C4-2B (cell line): ENCODE measurements at regions not wholly inside any gene's neighbourhood (a gene's known extent, or its start where the extent isn't known, plus 50 kb on each side); places are given as distances from the start of the nearest gene placed in this dataset.

Experiments
- H3K27ac ChIP-seq: fragments of 450-650 bp; 2 replicates; pipeline ENCODE4 v1.5.1; 2017
- ZFX ChIP-seq: fragments of 450-650 bp; IDR thresholded peaks from 2 replicates; pipeline ENCODE4 v1.6.1; 2017
- TF ChIP-seq, protein P1 (sequence below): fragments of 450-650 bp; conservative IDR thresholded peaks from 2 replicates; pipeline ENCODE4 v1.5.1; 2017; ENCODE audit warnings: mild to moderate bottlenecking

DNA sequence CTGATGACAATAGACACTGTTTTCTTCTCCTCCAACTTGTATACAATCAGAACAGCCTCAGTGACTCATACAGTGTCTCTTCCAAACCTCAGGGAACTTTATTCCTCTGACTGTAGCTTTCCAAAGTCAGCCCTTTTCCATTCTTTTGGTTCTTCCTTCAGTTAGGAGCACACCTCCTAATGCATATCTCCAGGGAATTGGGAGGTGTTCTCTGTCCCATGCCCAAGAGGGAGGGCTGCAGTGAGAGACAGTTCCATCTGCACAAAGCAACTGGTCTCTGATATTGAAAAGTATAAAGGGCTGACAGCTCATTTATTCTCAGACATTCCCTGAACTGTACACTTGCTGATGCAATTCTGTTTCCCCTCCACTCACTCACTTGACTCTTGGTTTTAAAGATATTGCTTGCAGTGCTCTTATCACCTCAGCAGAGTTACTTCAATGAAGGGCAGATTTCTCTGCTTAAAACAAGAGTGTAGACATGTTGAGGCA, 337.8 kb upstream of the TBC1D5 start:
- TF ChIP-seq, protein P1, sequence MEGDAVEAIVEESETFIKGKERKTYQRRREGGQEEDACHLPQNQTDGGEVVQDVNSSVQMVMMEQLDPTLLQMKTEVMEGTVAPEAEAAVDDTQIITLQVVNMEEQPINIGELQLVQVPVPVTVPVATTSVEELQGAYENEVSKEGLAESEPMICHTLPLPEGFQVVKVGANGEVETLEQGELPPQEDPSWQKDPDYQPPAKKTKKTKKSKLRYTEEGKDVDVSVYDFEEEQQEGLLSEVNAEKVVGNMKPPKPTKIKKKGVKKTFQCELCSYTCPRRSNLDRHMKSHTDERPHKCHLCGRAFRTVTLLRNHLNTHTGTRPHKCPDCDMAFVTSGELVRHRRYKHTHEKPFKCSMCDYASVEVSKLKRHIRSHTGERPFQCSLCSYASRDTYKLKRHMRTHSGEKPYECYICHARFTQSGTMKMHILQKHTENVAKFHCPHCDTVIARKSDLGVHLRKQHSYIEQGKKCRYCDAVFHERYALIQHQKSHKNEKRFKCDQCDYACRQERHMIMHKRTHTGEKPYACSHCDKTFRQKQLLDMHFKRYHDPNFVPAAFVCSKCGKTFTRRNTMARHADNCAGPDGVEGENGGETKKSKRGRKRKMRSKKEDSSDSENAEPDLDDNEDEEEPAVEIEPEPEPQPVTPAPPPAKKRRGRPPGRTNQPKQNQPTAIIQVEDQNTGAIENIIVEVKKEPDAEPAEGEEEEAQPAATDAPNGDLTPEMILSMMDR, result no peak
- TF ChIP-seq ZFX, result no peak
- no peak overlapping the region for H3K27ac ChIP-seq

DNA sequence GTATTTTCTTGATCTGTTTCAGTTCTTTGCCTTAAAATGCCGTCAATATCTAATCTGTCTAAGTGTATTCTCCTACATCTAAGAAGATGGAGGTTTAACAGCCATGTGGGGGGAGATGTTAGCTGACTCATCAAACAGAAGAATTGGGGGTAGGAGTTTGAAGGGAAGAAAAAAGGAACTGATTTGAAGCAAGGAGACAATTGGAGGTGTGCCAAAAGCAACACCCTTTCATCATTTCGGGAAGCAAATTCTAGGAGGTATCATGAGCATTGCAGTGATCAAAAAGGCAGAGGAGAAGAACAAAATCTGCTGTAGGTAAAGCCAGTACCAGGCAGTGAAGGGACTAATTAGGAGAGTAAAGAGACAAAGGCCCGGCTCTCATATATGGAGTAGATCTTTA, 337.3 kb upstream of the TBC1D5 start:
- H3K27ac ChIP-seq, result no peak overlapping the region
- TF ChIP-seq ZFX, result no peak
- TF ChIP-seq, protein P1, result no peak

GRCh38 chr3:18079062-18079461, 336.6 kb upstream of the TBC1D5 start:
- TF ChIP-seq, protein P1, result no peak
- no peak for TF ChIP-seq ZFX
- no peak overlapping the region for H3K27ac ChIP-seq

GRCh38 chr3:18077128-18077840, 334.9 kb upstream of the TBC1D5 start:
- H3K27ac ChIP-seq, result no peak overlapping the region
- TF ChIP-seq, protein P1, result no peak
- no peak for TF ChIP-seq ZFX

- TF ChIP-seq, protein P1, result no peak
- no peak for TF ChIP-seq ZFX
- H3K27ac ChIP-seq, result no peak overlapping the region
Observed at GRCh38 chr3:18076301-18076700, 333.9 kb upstream of the TBC1D5 start.

DNA sequence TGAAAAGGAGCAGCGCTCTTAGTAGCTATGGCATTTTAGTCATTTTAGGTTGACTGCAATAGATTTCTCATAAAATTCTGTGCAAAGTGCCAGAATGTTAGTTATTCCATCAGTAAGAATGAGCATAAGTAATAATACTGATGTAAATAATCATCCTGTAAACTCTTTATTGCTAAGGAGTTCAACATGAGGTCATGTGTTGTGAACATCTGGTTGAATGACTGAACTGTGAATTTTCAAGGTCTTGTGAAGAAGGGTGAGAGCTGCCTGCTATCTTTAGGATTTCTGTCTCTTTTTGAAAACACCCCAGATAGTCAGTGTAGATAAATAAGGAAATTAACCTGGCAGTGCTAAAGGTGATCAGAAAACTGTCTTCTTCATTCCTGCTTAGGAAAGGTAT, 333.4 kb upstream of the TBC1D5 start:
- no peak overlapping the region for H3K27ac ChIP-seq
- TF ChIP-seq, protein P1, result no peak
- no peak for TF ChIP-seq ZFX

DNA sequence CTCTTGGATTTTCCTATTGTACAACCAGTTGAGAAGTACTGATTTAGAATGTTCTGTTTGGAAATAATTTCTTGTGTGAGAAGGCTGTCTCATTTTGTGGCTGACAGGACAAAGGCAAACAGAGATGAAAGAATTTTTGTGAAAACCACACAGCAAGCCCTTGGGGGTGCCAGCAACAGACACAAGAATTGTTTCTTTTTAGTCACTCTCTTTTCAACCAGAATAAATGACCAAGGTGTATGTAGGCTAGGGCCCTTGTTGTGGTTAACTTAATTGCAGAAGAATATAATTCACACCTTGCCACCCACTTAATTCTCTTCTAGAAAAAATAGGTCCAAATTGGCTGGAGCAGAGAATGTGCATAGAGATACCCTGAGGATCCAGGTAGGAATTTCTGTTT, 329.4 kb upstream of the TBC1D5 start:
- H3K27ac ChIP-seq, result no peak overlapping the region
- no peak for TF ChIP-seq ZFX
- TF ChIP-seq, protein P1, result no peak
